A549 (cell line): ENCODE measurements at regions not wholly inside any gene's neighbourhood (a gene's known extent, or its start where the extent isn't known, plus 50 kb on each side); places are given as distances from the start of the nearest gene placed in this dataset.

Experiments
- ATAC-seq, 2 experiments: fragments of 200-7000 bp in 1 of 2; fragments of >200 bp in 1 of 2; cut with Nextera tagmentation in 1 of 2; cut with Tn5 transposase in 1 of 2; 3 replicates each; pipeline versions ENCODE4 v1.8.0 to v1.9.1; 2018 to 2020; ENCODE audit warnings: mild to moderate bottlenecking in 1 of 2, moderate library complexity in 1 of 2
- CTCF ChIA-PET: fragments of 300-600 bp; sonication (Branson Sonifier 250); formaldehyde crosslinking; extraction: SDS; loops from one replicate; lab custom pipeline; 2021; ENCODE audit warnings: antibody characterized with exemption, inconsistent platforms; lab: Yijun Ruan, JAX
- POLR2A ChIA-PET: fragments of 350-600 bp; formaldehyde crosslinking; extraction: SDS; loops from one replicate; lab custom pipeline; 2021; ENCODE audit warnings: antibody characterized with exemption, inconsistent platforms; lab: Yijun Ruan, JAX
- DNase-seq, 2 experiments: peaks; one replicate each; pipeline versions ENCODE4 v3.0.0 to v3.0.0-alpha.2; 2011 to 2016; ENCODE audit warnings: low read depth in 1 of 2, low spot score in 1 of 2
- FAIRE-seq: peaks from 2 replicates; lab custom pipeline; 2011; peaks lifted over from hg19 to GRCh38; lab: Jason Lieb, UNC
- H3K27ac ChIP-seq, 2 experiments: fragments of >200 bp; sonication (Bioruptor Twin); formaldehyde crosslinking; 3 replicates each; pipeline ENCODE4 v1.5.1; 2016 to 2017
- H3K4me1 ChIP-seq: fragments of >200 bp; sonication (Bioruptor Twin); formaldehyde crosslinking; 3 replicates; pipeline ENCODE4 v1.6.1; 2016
- H3K4me2 ChIP-seq: fragments of >200 bp; sonication (Bioruptor Twin); formaldehyde crosslinking; 3 replicates; pipeline ENCODE4 v1.6.1; 2016
- H3K4me3 ChIP-seq: fragments of >200 bp; sonication (Bioruptor Twin); formaldehyde crosslinking; 3 replicates; pipeline ENCODE4 v1.5.1; 2016
- H3K9me3 ChIP-seq: fragments of >200 bp; sonication (Bioruptor Twin); formaldehyde crosslinking; 3 replicates; pipeline ENCODE4 v1.6.1; 2016
- BHLHE40 ChIP-seq: IDR thresholded peaks from 2 replicates; pipeline ENCODE4 v1.6.1; 2012; ENCODE audit warnings: low read depth, low read length, inconsistent platforms
- CBX2 ChIP-seq: fragments of 200-600 bp; sonication (generic); IDR thresholded peaks from 2 replicates; pipeline ENCODE4 v1.6.1; 2016; ENCODE audit warnings: low read depth, mild to moderate bottlenecking, borderline replicate concordance
- CEBPB ChIP-seq, 2 experiments: fragments of >200 bp in 1 of 2; sonication (Bioruptor Twin) in 1 of 2; formaldehyde crosslinking in 1 of 2; IDR thresholded peaks; 2 replicates each; pipeline ENCODE4 v1.6.1; 2012 to 2016
- CHD2 ChIP-seq: fragments of 150-350 bp; IDR thresholded peaks from 2 replicates; pipeline ENCODE4 v1.6.1; 2014; ENCODE audit warnings: low read length; ENCODE audit not compliant: partially characterized antibody
- FOSB ChIP-seq: fragments of 250-450 bp; sonication (Bioruptor Pico); IDR thresholded peaks from 2 replicates; pipeline ENCODE4 v1.5.0; 2020; ENCODE audit warnings: mild to moderate bottlenecking, moderate library complexity
- GATA3 ChIP-seq: IDR thresholded peaks from 2 replicates; pipeline ENCODE4 v1.6.1; 2012; ENCODE audit warnings: borderline replicate concordance
- HOXB13 ChIP-seq: fragments of 250-450 bp; sonication (Bioruptor Pico); IDR thresholded peaks from 2 replicates; pipeline ENCODE4 v1.5.0; 2020; ENCODE audit warnings: low read depth, mild to moderate bottlenecking, moderate library complexity
- JUNB ChIP-seq: fragments of >200 bp; sonication (Bioruptor Twin); formaldehyde crosslinking; IDR thresholded peaks from 2 replicates; pipeline ENCODE4 v1.6.1; 2016
- KDM1A ChIP-seq: fragments of 200-600 bp; sonication (generic); IDR thresholded peaks from 2 replicates; pipeline ENCODE4 v1.6.1; 2016; ENCODE audit warnings: low read depth, mild to moderate bottlenecking
- KDM5A ChIP-seq: fragments of 200-600 bp; sonication (generic); IDR thresholded peaks from 2 replicates; pipeline ENCODE4 v1.6.1; 2016; ENCODE audit warnings: antibody characterized with exemption, mild to moderate bottlenecking
- MYC ChIP-seq: IDR thresholded peaks from 2 replicates; pipeline ENCODE4 v1.6.1; 2012; ENCODE audit warnings: mild to moderate bottlenecking, inconsistent platforms, low read length, improper control_type of control experiment, borderline replicate concordance
- NR3C1 ChIP-seq: fragments of >200 bp; sonication (Bioruptor Twin); formaldehyde crosslinking; IDR thresholded peaks from 3 replicates; pipeline ENCODE4 v1.6.1; 2017
- PHF8 ChIP-seq: fragments of 200-600 bp; sonication (generic); IDR thresholded peaks from 2 replicates; pipeline ENCODE4 v1.6.1; 2016; ENCODE audit warnings: low read depth, mild to moderate bottlenecking, antibody characterized with exemption, moderate library complexity, borderline replicate concordance
- RAD21 ChIP-seq, 2 experiments: fragments of >200 bp in 1 of 2; sonication (Bioruptor Twin) in 1 of 2; formaldehyde crosslinking in 1 of 2; IDR thresholded peaks in 1 of 2; conservative IDR thresholded peaks in 1 of 2; 2 replicates in 1 of 2; 3 replicates in 1 of 2; pipeline ENCODE4 v1.6.1; 2012 to 2018; ENCODE audit warnings: inconsistent platforms in 1 of 2
- RCOR1 ChIP-seq: fragments of 150-350 bp; IDR thresholded peaks from 2 replicates; pipeline ENCODE4 v1.6.1; 2014; ENCODE audit warnings: antibody characterized with exemption, low read length, low read depth
- RNF2 ChIP-seq: fragments of 200-600 bp; sonication (generic); IDR thresholded peaks from 2 replicates; pipeline ENCODE4 v1.6.1; 2016; ENCODE audit warnings: low read depth, mild to moderate bottlenecking, antibody characterized with exemption, moderate library complexity, borderline replicate concordance
- SMC3 ChIP-seq: fragments of >200 bp; sonication (Bioruptor Twin); formaldehyde crosslinking; IDR thresholded peaks from 3 replicates; pipeline ENCODE4 v1.6.1; 2018; ENCODE audit warnings: inconsistent platforms
- SREBF2 ChIP-seq: fragments of 450-650 bp; IDR thresholded peaks from 2 replicates; pipeline ENCODE4 v1.6.1; 2014; ENCODE audit warnings: mild to moderate bottlenecking, moderate library complexity
- TP53 ChIP-seq: fragments of 250-450 bp; sonication (Bioruptor Pico); IDR thresholded peaks from 2 replicates; pipeline ENCODE4 v1.5.0; 2021; ENCODE audit warnings: mild to moderate bottlenecking, moderate library complexity
- ZC3H11A ChIP-seq: fragments of 450-650 bp; IDR thresholded peaks from 2 replicates; pipeline ENCODE4 v1.6.1; 2014; ENCODE audit warnings: antibody characterized with exemption, mild to moderate bottlenecking
- ZFP36 ChIP-seq: fragments of 450-650 bp; IDR thresholded peaks from 2 replicates; pipeline ENCODE4 v1.6.1; 2014; ENCODE audit warnings: borderline replicate concordance; ENCODE audit not compliant: partially characterized antibody
- ZNF302 ChIP-seq: fragments of 250-450 bp; sonication (Bioruptor Pico); IDR thresholded peaks from 2 replicates; pipeline ENCODE4 v1.9.0; 2021; ENCODE audit warnings: inconsistent platforms, mild to moderate bottlenecking, moderate library complexity
- ZSCAN20 ChIP-seq: fragments of 250-450 bp; sonication (Bioruptor Pico); IDR thresholded peaks from 2 replicates; pipeline ENCODE4 v1.8.0; 2022; ENCODE audit warnings: mild to moderate bottlenecking, moderate library complexity
- WGBS: methylation state at CpG from one replicate; pipeline ENCODE4 v1.1.6; 2017; ENCODE audit errors: missing lambda C conversion rate; 5-methylcytosine and 5-hydroxymethylcytosine counted together
- TF ChIP-seq, protein P1 (sequence below): fragments of 200-600 bp; sonication (generic); IDR thresholded peaks from 2 replicates; pipeline ENCODE4 v1.6.1; 2016; ENCODE audit warnings: antibody characterized with exemption, mild to moderate bottlenecking, moderate library complexity
- TF ChIP-seq, protein P2 (sequence below): fragments of 150-350 bp; IDR thresholded peaks from 2 replicates; pipeline ENCODE4 v1.6.1; 2014; ENCODE audit warnings: low read depth, mild to moderate bottlenecking, low read length
- TF ChIP-seq, protein P3 (sequence below): fragments of 250-450 bp; sonication (Bioruptor Pico); IDR thresholded peaks from 2 replicates; pipeline ENCODE4 v1.5.0; 2021; ENCODE audit warnings: mild to moderate bottlenecking, moderate library complexity, borderline replicate concordance
- TF ChIP-seq, protein P4 (sequence below): fragments of 450-650 bp; IDR thresholded peaks from 2 replicates; pipeline ENCODE4 v1.6.1; 2014; ENCODE audit warnings: antibody characterized with exemption

DNA sequence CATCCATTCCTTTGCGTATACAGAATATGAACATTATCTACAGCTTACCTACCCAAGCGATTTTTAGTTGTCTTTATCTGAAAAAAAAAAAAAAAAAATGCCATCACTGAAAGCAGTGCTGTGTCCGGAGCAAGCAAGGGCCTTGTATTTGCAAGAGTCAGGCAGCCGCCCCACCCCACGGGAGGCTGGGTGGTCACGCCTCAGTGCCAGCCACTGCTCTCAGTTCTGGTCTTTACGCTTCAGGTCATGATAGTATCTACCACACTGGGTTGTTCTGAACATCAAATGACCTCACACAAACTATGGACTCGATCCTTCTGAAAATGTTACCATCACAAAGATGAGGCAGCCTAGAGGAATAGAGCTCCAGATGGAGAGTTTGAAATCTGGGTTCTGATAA is 62.7 kb upstream of the HELT start:
- no peak overlapping the region for H3K4me3 ChIP-seq
- CTCF ChIA-PET, result no interaction called here
- TF ChIP-seq NR3C1 (no peak), CEBPB (IDR thresholded peaks at IDR 0.05) (no peak), ZNF302 (CRISPR knock-in tag) (no peak), HOXB13 (no peak), KDM1A (no peak), ZSCAN20 (CRISPR knock-in tag) (no peak), FOSB (CRISPR knock-in tag) (no peak), CHD2 (no peak), RCOR1 (no peak), RNF2 (no peak), PHF8 (no peak), MYC (no peak), SREBF2 (no peak), SMC3 (no peak), ZFP36 (no peak), JUNB (no peak)
- TF ChIP-seq, all 56 proteins: peak for 0
- Histone ChIP-seq H3K27ac (no peak overlapping the region), H3K4me1 (no peaks in the 10 kb centered on the region), H3K9me3 (no peaks in the 10 kb centered on the region), H3K4me2 (no peak overlapping the region)
- POLR2A ChIA-PET, result interaction anchor here (0.7 kb wide), 1 partner anchor 689 kb away, joined by 10 read pairs; no protein-coding TSS in a partner anchor
- 34% methylated on average over 8 of the region's 8 CpGs for WGBS
- no peak for ATAC-seq
- no peak for DNase-seq
- no peak for FAIRE-seq

- WGBS, result 67% methylated on average over 13 of the region's 13 CpGs
These were observed 60.7 kb upstream of the HELT start for GRCh38 chr4:184957446-184958115.

More at GRCh38 chr4:184957446-184958115, 60.7 kb upstream of the HELT start:
- H3K9me3 ChIP-seq, result no peaks in the 10 kb centered on the region
- H3K27ac ChIP-seq, result no peak overlapping the region
- TF ChIP-seq KDM1A, result no peak
- TF ChIP-seq BHLHE40, result no peak
- TF ChIP-seq ZC3H11A, result no peak
- TF ChIP-seq SMC3, result no peak
- TF ChIP-seq, protein P1, sequence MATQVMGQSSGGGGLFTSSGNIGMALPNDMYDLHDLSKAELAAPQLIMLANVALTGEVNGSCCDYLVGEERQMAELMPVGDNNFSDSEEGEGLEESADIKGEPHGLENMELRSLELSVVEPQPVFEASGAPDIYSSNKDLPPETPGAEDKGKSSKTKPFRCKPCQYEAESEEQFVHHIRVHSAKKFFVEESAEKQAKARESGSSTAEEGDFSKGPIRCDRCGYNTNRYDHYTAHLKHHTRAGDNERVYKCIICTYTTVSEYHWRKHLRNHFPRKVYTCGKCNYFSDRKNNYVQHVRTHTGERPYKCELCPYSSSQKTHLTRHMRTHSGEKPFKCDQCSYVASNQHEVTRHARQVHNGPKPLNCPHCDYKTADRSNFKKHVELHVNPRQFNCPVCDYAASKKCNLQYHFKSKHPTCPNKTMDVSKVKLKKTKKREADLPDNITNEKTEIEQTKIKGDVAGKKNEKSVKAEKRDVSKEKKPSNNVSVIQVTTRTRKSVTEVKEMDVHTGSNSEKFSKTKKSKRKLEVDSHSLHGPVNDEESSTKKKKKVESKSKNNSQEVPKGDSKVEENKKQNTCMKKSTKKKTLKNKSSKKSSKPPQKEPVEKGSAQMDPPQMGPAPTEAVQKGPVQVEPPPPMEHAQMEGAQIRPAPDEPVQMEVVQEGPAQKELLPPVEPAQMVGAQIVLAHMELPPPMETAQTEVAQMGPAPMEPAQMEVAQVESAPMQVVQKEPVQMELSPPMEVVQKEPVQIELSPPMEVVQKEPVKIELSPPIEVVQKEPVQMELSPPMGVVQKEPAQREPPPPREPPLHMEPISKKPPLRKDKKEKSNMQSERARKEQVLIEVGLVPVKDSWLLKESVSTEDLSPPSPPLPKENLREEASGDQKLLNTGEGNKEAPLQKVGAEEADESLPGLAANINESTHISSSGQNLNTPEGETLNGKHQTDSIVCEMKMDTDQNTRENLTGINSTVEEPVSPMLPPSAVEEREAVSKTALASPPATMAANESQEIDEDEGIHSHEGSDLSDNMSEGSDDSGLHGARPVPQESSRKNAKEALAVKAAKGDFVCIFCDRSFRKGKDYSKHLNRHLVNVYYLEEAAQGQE, result no peak
- TF ChIP-seq, protein P2, sequence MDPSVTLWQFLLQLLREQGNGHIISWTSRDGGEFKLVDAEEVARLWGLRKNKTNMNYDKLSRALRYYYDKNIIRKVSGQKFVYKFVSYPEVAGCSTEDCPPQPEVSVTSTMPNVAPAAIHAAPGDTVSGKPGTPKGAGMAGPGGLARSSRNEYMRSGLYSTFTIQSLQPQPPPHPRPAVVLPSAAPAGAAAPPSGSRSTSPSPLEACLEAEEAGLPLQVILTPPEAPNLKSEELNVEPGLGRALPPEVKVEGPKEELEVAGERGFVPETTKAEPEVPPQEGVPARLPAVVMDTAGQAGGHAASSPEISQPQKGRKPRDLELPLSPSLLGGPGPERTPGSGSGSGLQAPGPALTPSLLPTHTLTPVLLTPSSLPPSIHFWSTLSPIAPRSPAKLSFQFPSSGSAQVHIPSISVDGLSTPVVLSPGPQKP, result no peak
- no peak for TF ChIP-seq CHD2
- TF ChIP-seq, protein P3, sequence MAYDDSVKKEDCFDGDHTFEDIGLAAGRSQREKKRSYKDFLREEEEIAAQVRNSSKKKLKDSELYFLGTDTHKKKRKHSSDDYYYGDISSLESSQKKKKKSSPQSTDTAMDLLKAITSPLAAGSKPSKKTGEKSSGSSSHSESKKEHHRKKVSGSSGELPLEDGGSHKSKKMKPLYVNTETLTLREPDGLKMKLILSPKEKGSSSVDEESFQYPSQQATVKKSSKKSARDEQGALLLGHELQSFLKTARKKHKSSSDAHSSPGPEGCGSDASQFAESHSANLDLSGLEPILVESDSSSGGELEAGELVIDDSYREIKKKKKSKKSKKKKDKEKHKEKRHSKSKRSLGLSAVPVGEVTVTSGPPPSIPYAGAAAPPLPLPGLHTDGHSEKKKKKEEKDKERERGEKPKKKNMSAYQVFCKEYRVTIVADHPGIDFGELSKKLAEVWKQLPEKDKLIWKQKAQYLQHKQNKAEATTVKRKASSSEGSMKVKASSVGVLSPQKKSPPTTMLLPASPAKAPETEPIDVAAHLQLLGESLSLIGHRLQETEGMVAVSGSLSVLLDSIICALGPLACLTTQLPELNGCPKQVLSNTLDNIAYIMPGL (CRISPR knock-in tag), result no peak
- TF ChIP-seq RAD21 (conservative IDR thresholded peaks at IDR 0.05 in 1 of 2, IDR thresholded peaks at IDR 0.05 in 1 of 2), result no peak
- no peak for TF ChIP-seq RCOR1
- TF ChIP-seq TP53 (CRISPR knock-in tag), result no peak
- TF ChIP-seq, protein P4, sequence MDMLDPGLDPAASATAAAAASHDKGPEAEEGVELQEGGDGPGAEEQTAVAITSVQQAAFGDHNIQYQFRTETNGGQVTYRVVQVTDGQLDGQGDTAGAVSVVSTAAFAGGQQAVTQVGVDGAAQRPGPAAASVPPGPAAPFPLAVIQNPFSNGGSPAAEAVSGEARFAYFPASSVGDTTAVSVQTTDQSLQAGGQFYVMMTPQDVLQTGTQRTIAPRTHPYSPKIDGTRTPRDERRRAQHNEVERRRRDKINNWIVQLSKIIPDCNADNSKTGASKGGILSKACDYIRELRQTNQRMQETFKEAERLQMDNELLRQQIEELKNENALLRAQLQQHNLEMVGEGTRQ, result no peak
- TF ChIP-seq CBX2, result no peak
- TF ChIP-seq GATA3, result no peak
- no peak for TF ChIP-seq KDM5A
- TF ChIP-seq SREBF2, result no peak
- TF ChIP-seq, all 56 proteins: peak for 0
- FAIRE-seq (no peak), DNase-seq (no peak), ATAC-seq (no peak)
- ChIA-PET CTCF (no interaction called here), POLR2A (no interaction called here)
- Histone ChIP-seq H3K4me2 (no peak overlapping the region), H3K4me1 (no peaks in the 10 kb centered on the region), H3K4me3 (no peak overlapping the region)
